ENCODE measurements at regions not wholly inside any gene's neighbourhood (a gene's known extent, or its start where the extent isn't known, plus 50 kb on each side); places are given as distances from the start of the nearest gene placed in this dataset.
"Not testable (repeated sequence)": the region's sequence is repeated elsewhere in the genome, so short reads cannot be mapped to it uniquely, and the experiment has no call there.

GRCh38 chr3:110344487-110344886 is 727.1 kb upstream of the NECTIN3 start:
- no peak for DNase-seq

- no peak for DNase-seq
These were observed 726.5 kb upstream of the NECTIN3 start for GRCh38 chr3:110344897-110345767.

GRCh38 chr3:110349295-110349694 is 722.3 kb upstream of the NECTIN3 start:
- DNase-seq, result no peak

- DNase-seq, result no peak
These were observed 718.6 kb upstream of the NECTIN3 start for GRCh38 chr3:110352841-110353604.

- DNase-seq, result no peak
These were observed 708.9 kb upstream of the NECTIN3 start for GRCh38 chr3:110362751-110363150.

GRCh38 chr3:110367289-110367688 is 704.3 kb upstream of the NECTIN3 start:
- not testable (repeated sequence) for DNase-seq

- no peak for DNase-seq
These were observed 695.7 kb upstream of the NECTIN3 start for GRCh38 chr3:110375751-110376518.

GRCh38 chr3:110378481-110378880 is 693.1 kb upstream of the NECTIN3 start:
- no peak for DNase-seq

GRCh38 chr3:110381992-110382391 is 689.6 kb upstream of the NECTIN3 start:
- DNase-seq, result no peak

GRCh38 chr3:110383356-110383755 is 688.3 kb upstream of the NECTIN3 start:
- no peak for DNase-seq

GRCh38 chr3:110384601-110385000 is 687.0 kb upstream of the NECTIN3 start:
- DNase-seq, result no peak

- DNase-seq, result no peak
These were observed 682.6 kb upstream of the NECTIN3 start for GRCh38 chr3:110389005-110389404.

- DNase-seq, result no peak
These were observed 681.2 kb upstream of the NECTIN3 start for GRCh38 chr3:110390372-110390771.

- no peak for DNase-seq
These were observed 680.6 kb upstream of the NECTIN3 start for GRCh38 chr3:110391042-110391441.

- DNase-seq, result no peak
These were observed 679.8 kb upstream of the NECTIN3 start for GRCh38 chr3:110391640-110392395.

- DNase-seq, result no peak
These were observed 677.7 kb upstream of the NECTIN3 start for GRCh38 chr3:110393941-110394340.

- DNase-seq, result no peak
These were observed 674.5 kb upstream of the NECTIN3 start for GRCh38 chr3:110397115-110397514.

GRCh38 chr3:110400315-110400714 is 671.3 kb upstream of the NECTIN3 start:
- no peak for DNase-seq

GRCh38 chr3:110405830-110406585 is 665.6 kb upstream of the NECTIN3 start:
- no peak for DNase-seq

- DNase-seq, result no peak
These were observed 658.4 kb upstream of the NECTIN3 start for GRCh38 chr3:110413266-110413665.
